AG10803 (cell line): ENCODE measurements at regions not wholly inside any gene's neighbourhood (a gene's known extent, or its start where the extent isn't known, plus 50 kb on each side); places are given as distances from the start of the nearest gene placed in this dataset.
A peak's percentile ranks its signal among the peaks of the same experiment; 100 is the strongest.

Source experiments
- DNase-seq: peaks from one replicate; pipeline ENCODE4 v3.0.0; 2010; ENCODE audit warnings: low read depth
- H3K4me3 ChIP-seq: 2 replicates; pipeline ENCODE4 v1.5.1; 2011; ENCODE audit warnings: mild to moderate bottlenecking, low read length, control low read depth
- CTCF ChIP-seq: conservative IDR thresholded peaks from 2 replicates; pipeline ENCODE4 v1.5.1; 2011; ENCODE audit warnings: mild to moderate bottlenecking, low read length, control low read depth, inconsistent platforms

- TF ChIP-seq CTCF: no peak
- no peak overlapping the region for H3K4me3 ChIP-seq
- DNase-seq: no peak
Measured at GRCh38 chr15:98315971-98316370, 332.4 kb upstream of the IGF1R start.

- no peak for TF ChIP-seq CTCF
- H3K4me3 ChIP-seq: no peak overlapping the region
- DNase-seq: peak; percentile 29
Measured at GRCh38 chr15:98321896-98322295, 326.4 kb upstream of the IGF1R start.

- no peak for DNase-seq
- TF ChIP-seq CTCF: no peak
- H3K4me3 ChIP-seq: no peak overlapping the region
Measured at GRCh38 chr15:98322581-98322980, 325.8 kb upstream of the IGF1R start.

- no peak for DNase-seq
- no peak for TF ChIP-seq CTCF
Measured at GRCh38 chr15:98324341-98324970, 323.9 kb upstream of the IGF1R start.

GRCh38 chr15:98326804-98327203, 321.5 kb upstream of the IGF1R start:
- no peak for DNase-seq
- H3K4me3 ChIP-seq: no peak overlapping the region
- no peak for TF ChIP-seq CTCF

More at GRCh38 chr15:98324341-98324970, 323.9 kb upstream of the IGF1R start:
- H3K4me3 ChIP-seq: no peak overlapping the region

- DNase-seq: no peak
- no peak for TF ChIP-seq CTCF
- H3K4me3 ChIP-seq: no peak overlapping the region
Measured at GRCh38 chr15:98330258-98330657, 318.1 kb upstream of the IGF1R start.

GRCh38 chr15:98330692-98331435, 317.5 kb upstream of the IGF1R start:
- H3K4me3 ChIP-seq: no peak overlapping the region
- TF ChIP-seq CTCF: no peak
- no peak for DNase-seq
